ENCODE measurements at regions not wholly inside any gene's neighbourhood (a gene's known extent, or its start where the extent isn't known, plus 50 kb on each side); places are given as distances from the start of the nearest gene placed in this dataset.

DNA sequence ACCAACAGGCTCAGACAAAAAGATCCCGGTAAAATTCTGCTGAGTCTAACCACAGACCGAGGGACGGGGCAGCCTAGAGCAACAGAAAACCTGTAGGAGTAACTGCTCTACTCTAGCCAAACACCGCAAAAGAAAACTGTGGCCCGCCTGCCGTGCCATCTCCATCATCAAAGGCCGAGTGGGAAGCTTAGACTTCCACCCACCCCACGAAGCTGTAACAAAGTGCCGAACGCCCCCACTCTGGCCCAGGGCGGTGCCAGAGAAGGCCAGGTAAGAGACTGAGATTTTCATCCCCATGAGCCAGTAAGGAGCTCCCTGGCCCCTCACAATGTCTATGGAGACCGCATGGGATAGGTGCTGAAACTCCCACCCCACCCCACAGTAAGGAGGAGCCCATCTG is 231.9 kb upstream of the COX10 start:
- dilution Hi-C loops (cut with MboI; ENCODE audit: extremely low pct_ligation_motif_present, low sequenced_read_pairs) (no loop called here), intact Hi-C loops (cut with micrococcal nuclease) (no loop called here)
- no peaks in the 10 kb centered on the region for H3K4me1 ChIP-seq (ENCODE audit: control insufficient read depth, extremely low read depth, insufficient read depth, low read length)
- H2AFZ ChIP-seq (ENCODE audit: low read depth, low read length) = no peak overlapping the region
- FAIRE-seq (no peak), DNase-seq (ENCODE audit: low read depth, low spot score) (no peak)
- H3K4me3 ChIP-seq (replicated peaks in 1 of 3; ENCODE audit: insufficient read depth in 1 of 3, low read depth in 1 of 3, low read length in 3 of 3) = no peak overlapping the region
- H3K27me3 ChIP-seq (ENCODE audit: control insufficient read depth in 2 of 2, insufficient read depth in 2 of 2, low read length in 2 of 2) = no peaks in the 10 kb centered on the region
- ChIA-PET POLR2A (no interaction called here), CTCF (no interaction called here)
- H3K27ac ChIP-seq (ENCODE audit: insufficient read depth, low read depth, low read length) = no peak overlapping the region
- H4K20me1 ChIP-seq (replicated peaks; ENCODE audit: control insufficient read depth, extremely low read depth, insufficient read depth, low read length) = no peaks in the 10 kb centered on the region
- no peak overlapping the region for H3K9ac ChIP-seq (replicated peaks; ENCODE audit: extremely low read depth, insufficient read depth, low read length)
- H3K9me3 ChIP-seq (replicated peaks; ENCODE audit: control insufficient read depth, insufficient read depth, low read length) = peaks cover 3% of the 10 kb centered on the region
- H3K79me2 ChIP-seq (ENCODE audit: control insufficient read depth, insufficient read depth, low read length) = no peaks in the 10 kb centered on the region
- TF ChIP-seq, protein P1, sequence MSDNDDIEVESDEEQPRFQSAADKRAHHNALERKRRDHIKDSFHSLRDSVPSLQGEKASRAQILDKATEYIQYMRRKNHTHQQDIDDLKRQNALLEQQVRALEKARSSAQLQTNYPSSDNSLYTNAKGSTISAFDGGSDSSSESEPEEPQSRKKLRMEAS (IDR thresholded peaks at IDR 0.05; ENCODE audit: insufficient read depth, insufficient read length) = no peak
- no peak for TF ChIP-seq GATA2 (IDR thresholded peaks at IDR 0.05; ENCODE audit: insufficient read depth, insufficient read length, low read depth, low read length)
- TF ChIP-seq POLR2AphosphoS5 (IDR thresholded peaks at IDR 0.05; ENCODE audit: insufficient read depth, low read depth, low read length) = no peak
- TF ChIP-seq POLR2A (IDR thresholded peaks at IDR 0.05; ENCODE audit: low read depth, low read length) = no peak
- no peak for TF ChIP-seq FOS (IDR thresholded peaks at IDR 0.05; ENCODE audit: borderline replicate concordance, insufficient read depth, low read length)
- no peaks in the 10 kb centered on the region for H3K36me3 ChIP-seq (ENCODE audit: control insufficient read depth in 2 of 2, extremely low read depth in 1 of 2, insufficient read depth in 2 of 2, low read length in 2 of 2)
- no peak overlapping the region for H3K4me2 ChIP-seq (ENCODE audit: insufficient read depth, low read length)
- no TSS peak for BruUV-seq (replicated peaks)
- H3K9me1 ChIP-seq (replicated peaks; ENCODE audit: control insufficient read depth, extremely low read depth, insufficient read depth, low read length) = no peaks in the 10 kb centered on the region

DNA sequence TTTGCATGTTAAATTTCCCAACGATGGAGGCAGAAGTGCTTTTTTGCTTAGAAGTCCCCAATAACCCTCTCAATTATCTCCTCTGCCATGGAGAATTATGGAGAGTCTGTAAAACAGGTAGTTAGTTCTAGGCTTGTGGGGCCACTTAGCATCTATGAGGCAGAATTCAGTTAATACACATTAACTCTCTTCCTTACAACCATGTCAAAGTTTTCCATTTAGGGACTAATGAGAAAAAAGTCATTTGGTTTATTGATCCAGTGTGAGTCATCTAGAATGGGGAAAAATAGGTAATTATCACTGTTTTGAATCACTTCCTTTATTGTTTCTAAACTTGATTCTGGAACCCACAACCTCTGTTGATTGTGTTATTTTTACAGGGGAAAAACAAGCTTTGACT is 229.1 kb upstream of the COX10 start:
- no peak for DNase-seq (ENCODE audit: low read depth, low spot score)
- no peak for FAIRE-seq
- Histone ChIP-seq H3K4me1 (ENCODE audit: control insufficient read depth, extremely low read depth, insufficient read depth, low read length) (no peaks in the 10 kb centered on the region), H3K4me2 (ENCODE audit: insufficient read depth, low read length) (no peak overlapping the region), H4K20me1 (replicated peaks; ENCODE audit: control insufficient read depth, extremely low read depth, insufficient read depth, low read length) (no peaks in the 10 kb centered on the region), H3K79me2 (ENCODE audit: control insufficient read depth, insufficient read depth, low read length) (no peaks in the 10 kb centered on the region), H2AFZ (ENCODE audit: low read depth, low read length) (no peak overlapping the region), H3K9me3 (replicated peaks; ENCODE audit: control insufficient read depth, insufficient read depth, low read length) (peaks cover 3% of the 10 kb centered on the region), H3K9ac (replicated peaks; ENCODE audit: extremely low read depth, insufficient read depth, low read length) (no peak overlapping the region), H3K27ac (ENCODE audit: insufficient read depth, low read depth, low read length) (no peak overlapping the region), H3K27me3 (ENCODE audit: control insufficient read depth in 2 of 2, insufficient read depth in 2 of 2, low read length in 2 of 2) (no peaks in the 10 kb centered on the region), H3K4me3 (replicated peaks in 1 of 3; ENCODE audit: insufficient read depth in 1 of 3, low read depth in 1 of 3, low read length in 3 of 3) (no peak overlapping the region), H3K36me3 (ENCODE audit: control insufficient read depth in 2 of 2, extremely low read depth in 1 of 2, insufficient read depth in 2 of 2, low read length in 2 of 2) (no peaks in the 10 kb centered on the region), H3K9me1 (replicated peaks; ENCODE audit: control insufficient read depth, extremely low read depth, insufficient read depth, low read length) (no peaks in the 10 kb centered on the region)
- BruUV-seq (replicated peaks) = no TSS peak
- POLR2A ChIA-PET = no interaction called here
- intact Hi-C loops (cut with micrococcal nuclease) (no loop called here), dilution Hi-C loops (cut with MboI; ENCODE audit: extremely low pct_ligation_motif_present, low sequenced_read_pairs) (no loop called here)
- TF ChIP-seq MYC (IDR thresholded peaks at IDR 0.05; ENCODE audit: low read depth, low read length) (no peak), EZH2 (IDR thresholded peaks at IDR 0.05; ENCODE audit: borderline replicate concordance, low read depth, low read length, severe bottlenecking) (no peak), POLR2A (IDR thresholded peaks at IDR 0.05; ENCODE audit: low read depth, low read length) (no peak), GATA2 (IDR thresholded peaks at IDR 0.05; ENCODE audit: insufficient read depth, insufficient read length, low read depth, low read length) (no peak), POLR2AphosphoS5 (IDR thresholded peaks at IDR 0.05; ENCODE audit: insufficient read depth, low read depth, low read length) (no peak), FOS (IDR thresholded peaks at IDR 0.05; ENCODE audit: borderline replicate concordance, insufficient read depth, low read length) (no peak), JUN (IDR thresholded peaks at IDR 0.05; ENCODE audit: borderline replicate concordance, insufficient read depth, insufficient read length, low read depth) (no peak)
- TF ChIP-seq, protein P1 (IDR thresholded peaks at IDR 0.05; ENCODE audit: insufficient read depth, insufficient read length) = no peak
- TF ChIP-seq, protein P2, sequence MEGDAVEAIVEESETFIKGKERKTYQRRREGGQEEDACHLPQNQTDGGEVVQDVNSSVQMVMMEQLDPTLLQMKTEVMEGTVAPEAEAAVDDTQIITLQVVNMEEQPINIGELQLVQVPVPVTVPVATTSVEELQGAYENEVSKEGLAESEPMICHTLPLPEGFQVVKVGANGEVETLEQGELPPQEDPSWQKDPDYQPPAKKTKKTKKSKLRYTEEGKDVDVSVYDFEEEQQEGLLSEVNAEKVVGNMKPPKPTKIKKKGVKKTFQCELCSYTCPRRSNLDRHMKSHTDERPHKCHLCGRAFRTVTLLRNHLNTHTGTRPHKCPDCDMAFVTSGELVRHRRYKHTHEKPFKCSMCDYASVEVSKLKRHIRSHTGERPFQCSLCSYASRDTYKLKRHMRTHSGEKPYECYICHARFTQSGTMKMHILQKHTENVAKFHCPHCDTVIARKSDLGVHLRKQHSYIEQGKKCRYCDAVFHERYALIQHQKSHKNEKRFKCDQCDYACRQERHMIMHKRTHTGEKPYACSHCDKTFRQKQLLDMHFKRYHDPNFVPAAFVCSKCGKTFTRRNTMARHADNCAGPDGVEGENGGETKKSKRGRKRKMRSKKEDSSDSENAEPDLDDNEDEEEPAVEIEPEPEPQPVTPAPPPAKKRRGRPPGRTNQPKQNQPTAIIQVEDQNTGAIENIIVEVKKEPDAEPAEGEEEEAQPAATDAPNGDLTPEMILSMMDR (IDR thresholded peaks at IDR 0.05; ENCODE audit: extremely low read depth in 1 of 2, insufficient read depth in 1 of 2, low read depth in 1 of 2, low read length in 2 of 2) = no peak
- CTCF ChIA-PET = no interaction called here

Data from endothelial cell of umbilical vein (primary cell).